Duodenal mucosa (tissue), 2 donors: ENCODE measurements at regions not wholly inside any gene's neighbourhood (a gene's known extent, or its start where the extent isn't known, plus 50 kb on each side); places are given as distances from the start of the nearest gene placed in this dataset.
A peak's percentile ranks its signal among the peaks of the same experiment; 100 is the strongest.
"Not testable (repeated sequence)": the region's sequence is repeated elsewhere in the genome, so short reads cannot be mapped to it uniquely, and the experiment has no call there.

ENCODE experiments used
- H3K27ac ChIP-seq: one replicate; pipeline ENCODE4 v1.7.0; 2013; ENCODE audit warnings: low read depth, low read length
- H3K27me3 ChIP-seq, 2 donors: one replicate each; pipeline ENCODE4 v1.7.0; 2013; ENCODE audit warnings: low read length in 2 of 2, control low read depth in 1 of 2; ENCODE audit not compliant: insufficient read depth in 2 of 2, control insufficient read depth in 1 of 2
- H3K36me3 ChIP-seq, 2 donors: one replicate each; pipeline ENCODE4 v1.7.0; 2013; ENCODE audit warnings: low read length in 2 of 2, control low read depth in 1 of 2; ENCODE audit not compliant: insufficient read depth in 2 of 2, control insufficient read depth in 1 of 2
- H3K4me1 ChIP-seq, 2 donors: one replicate each; pipeline ENCODE4 v1.7.0; 2013; ENCODE audit warnings: low read length in 2 of 2, control low read depth in 1 of 2; ENCODE audit not compliant: insufficient read depth in 2 of 2, control insufficient read depth in 1 of 2
- H3K4me3 ChIP-seq, 2 donors: one replicate each; pipeline ENCODE4 v1.7.0; 2013; ENCODE audit warnings: low read length in 2 of 2, low read depth in 1 of 2
- H3K9ac ChIP-seq, 2 donors: one replicate each; pipeline ENCODE4 v1.7.0; 2013; ENCODE audit warnings: low read length in 2 of 2, low read depth in 1 of 2
- H3K9me3 ChIP-seq, 2 donors: one replicate each; pipeline ENCODE4 v1.7.0; 2013; ENCODE audit warnings: low read length in 2 of 2, control low read depth in 1 of 2; ENCODE audit not compliant: control insufficient read depth in 1 of 2

DNA sequence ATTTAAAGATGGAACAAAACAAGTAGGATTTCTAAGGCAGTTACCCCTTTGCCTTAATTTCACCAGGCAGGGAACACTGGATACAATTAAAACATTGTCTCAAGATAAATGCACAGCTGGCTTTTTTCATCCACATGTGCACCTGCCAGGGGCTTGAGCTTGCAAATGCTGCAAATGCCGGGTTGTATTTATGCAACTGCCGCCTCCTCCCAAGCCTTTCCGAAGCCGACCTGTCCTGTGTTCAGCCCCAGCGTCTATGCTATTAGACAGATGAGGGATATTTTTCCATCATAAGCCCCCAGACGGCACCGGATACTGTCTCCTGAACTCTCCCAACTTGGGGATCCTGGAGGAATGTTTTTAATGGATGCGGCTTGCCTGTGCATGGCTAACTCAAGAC, 251.6 kb downstream of the CRLF2 start:
- no peak overlapping the region for H3K9ac ChIP-seq
- no peaks in the 10 kb centered on the region for H3K36me3 ChIP-seq
- H3K27me3 ChIP-seq, result no peaks in the 10 kb centered on the region
- H3K27ac ChIP-seq, result no peak overlapping the region
- H3K9me3 ChIP-seq, result peaks cover 3 to 13% of the 10 kb centered on the region in 2 donors
- H3K4me1 ChIP-seq, result no peaks in the 10 kb centered on the region
- H3K4me3 ChIP-seq, result no peak overlapping the region

- no peaks in the 10 kb centered on the region for H3K27me3 ChIP-seq
- no peak overlapping the region for H3K9ac ChIP-seq
- no peaks in the 10 kb centered on the region for H3K4me1 ChIP-seq
- no peaks in the 10 kb centered on the region for H3K36me3 ChIP-seq
- H3K4me3 ChIP-seq, result no peak overlapping the region
- H3K27ac ChIP-seq, result no peak overlapping the region
- H3K9me3 ChIP-seq, result peaks cover 12 to 25% of the 10 kb centered on the region in 2 donors
Measured at GRCh38 chrX:959595-959994, 252.9 kb downstream of the CRLF2 start.

DNA sequence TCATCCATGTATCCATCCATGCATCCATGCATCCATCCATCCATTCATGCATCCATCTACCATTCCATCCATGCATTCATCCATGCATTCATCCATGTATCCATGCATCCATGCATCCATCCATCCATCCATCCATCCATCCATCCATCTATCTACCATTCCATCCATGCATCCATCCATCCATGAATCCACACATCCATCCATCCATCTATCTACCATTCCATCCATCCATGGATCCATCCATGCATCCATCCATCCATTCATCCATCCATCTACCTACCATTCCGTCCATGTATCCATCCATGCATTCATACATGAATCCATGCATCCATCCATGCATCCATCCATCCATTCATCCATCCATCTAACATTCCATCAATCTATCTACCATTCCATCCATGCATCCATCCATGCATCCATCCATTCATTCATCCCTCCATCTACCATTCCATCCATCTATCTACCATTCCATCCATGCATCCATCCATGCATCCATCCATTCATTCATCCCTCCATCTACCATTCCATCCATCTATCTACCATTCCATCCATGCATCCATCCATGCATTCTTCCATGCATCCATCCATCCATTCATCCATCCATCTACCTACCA, 257.2 kb downstream of the CRLF2 start:
- not testable (repeated sequence) for H3K27ac ChIP-seq, H3K27me3 ChIP-seq, H3K9ac ChIP-seq, H3K36me3 ChIP-seq, H3K4me1 ChIP-seq
- peaks cover 21 to 43% of the 10 kb centered on the region in 2 donors for H3K9me3 ChIP-seq
- peak overlapping the region in 1 of 2 donors; percentile 9 for H3K4me3 ChIP-seq

GRCh38 chrX:953879-954482, 258.5 kb downstream of the CRLF2 start:
- no peaks in the 10 kb centered on the region for H3K27me3 ChIP-seq
- no peaks in the 10 kb centered on the region for H3K4me1 ChIP-seq
- peaks cover 21 to 43% of the 10 kb centered on the region in 2 donors for H3K9me3 ChIP-seq
- no peak overlapping the region for H3K27ac ChIP-seq
- H3K36me3 ChIP-seq, result no peaks in the 10 kb centered on the region
- H3K9ac ChIP-seq, result no peak overlapping the region
- no peak overlapping the region for H3K4me3 ChIP-seq

- H3K4me3 ChIP-seq, result no peak overlapping the region
- H3K27ac ChIP-seq, result no peak overlapping the region
- no peak overlapping the region for H3K9ac ChIP-seq
- H3K4me1 ChIP-seq, result no peaks in the 10 kb centered on the region
- no peaks in the 10 kb centered on the region for H3K36me3 ChIP-seq
- no peaks in the 10 kb centered on the region for H3K27me3 ChIP-seq
- H3K9me3 ChIP-seq, result peaks cover 24 to 43% of the 10 kb centered on the region in 2 donors
Measured at GRCh38 chrX:952816-953215, 259.6 kb downstream of the CRLF2 start.

DNA sequence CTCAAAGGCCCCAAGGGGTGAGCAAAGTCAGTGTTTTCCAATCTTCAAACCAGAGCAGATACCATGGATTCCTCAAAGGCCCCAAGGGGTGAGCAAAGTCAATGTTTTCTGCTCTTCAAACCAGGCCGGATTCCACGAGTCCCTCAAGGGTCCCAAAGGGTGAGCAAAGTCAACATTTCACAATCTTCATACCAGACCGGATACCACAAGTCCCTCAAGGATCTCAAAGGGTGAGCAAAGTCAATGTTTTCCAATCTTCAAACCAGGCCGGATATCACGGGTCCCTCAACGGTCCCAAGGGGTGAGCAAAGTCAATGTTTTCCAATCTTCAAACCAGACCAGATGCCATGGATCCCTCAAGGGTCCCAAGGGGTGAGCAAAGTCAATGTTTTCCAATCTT, 265.2 kb downstream of the CRLF2 start:
- not testable (repeated sequence) for H3K27ac ChIP-seq, H3K4me1 ChIP-seq, H3K9ac ChIP-seq, H3K4me3 ChIP-seq, H3K36me3 ChIP-seq, H3K27me3 ChIP-seq
- peaks cover 11 to 26% of the 10 kb centered on the region in 2 donors for H3K9me3 ChIP-seq

- no peak overlapping the region for H3K4me3 ChIP-seq
- H3K9ac ChIP-seq, result no peak overlapping the region
Measured at GRCh38 chrX:943035-943434, 269.4 kb downstream of the CRLF2 start.

DNA sequence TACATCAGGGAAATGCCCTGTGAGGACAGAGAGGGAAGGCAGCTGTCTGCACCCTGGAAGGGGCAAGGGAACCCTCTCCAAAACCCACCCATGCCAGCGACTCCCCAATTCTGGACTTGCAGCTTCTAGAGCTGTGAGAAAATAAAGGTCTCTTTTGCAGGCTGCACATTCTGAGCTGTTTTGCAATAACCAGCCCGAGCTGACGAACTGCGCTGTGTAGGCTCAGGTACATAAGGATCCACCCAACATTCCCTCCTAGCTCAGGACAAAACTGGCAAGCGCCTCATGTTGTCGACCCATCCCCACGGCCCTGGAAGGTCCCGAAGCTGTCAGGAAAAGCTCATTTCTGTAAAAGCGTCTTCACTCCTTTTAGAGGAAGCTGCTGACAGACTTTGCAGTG, 271.8 kb downstream of the CRLF2 start:
- Histone ChIP-seq H3K9me3 (peaks cover 3 to 10% of the 10 kb centered on the region in 2 donors), H3K36me3 (no peaks in the 10 kb centered on the region), H3K9ac (no peak overlapping the region), H3K4me3 (no peak overlapping the region), H3K4me1 (no peaks in the 10 kb centered on the region), H3K27ac (no peak overlapping the region), H3K27me3 (no peaks in the 10 kb centered on the region)

More at GRCh38 chrX:943035-943434, 269.4 kb downstream of the CRLF2 start:
- Histone ChIP-seq H3K27ac (no peak overlapping the region), H3K9me3 (peaks cover 14 to 21% of the 10 kb centered on the region in 2 donors), H3K36me3 (no peaks in the 10 kb centered on the region), H3K4me1 (no peaks in the 10 kb centered on the region), H3K27me3 (no peaks in the 10 kb centered on the region)

- Histone ChIP-seq H3K9me3 (peaks cover 0 to 7% of the 10 kb centered on the region in 2 donors), H3K4me3 (no peak overlapping the region), H3K4me1 (no peaks in the 10 kb centered on the region), H3K27me3 (no peaks in the 10 kb centered on the region), H3K9ac (no peak overlapping the region), H3K27ac (no peak overlapping the region), H3K36me3 (no peaks in the 10 kb centered on the region)
Measured at GRCh38 chrX:936979-937769, 275.3 kb downstream of the CRLF2 start.

GRCh38 chrX:933611-934010, 278.8 kb downstream of the CRLF2 start:
- no peaks in the 10 kb centered on the region for H3K36me3 ChIP-seq
- peaks cover 4 to 5% of the 10 kb centered on the region in 2 donors for H3K9me3 ChIP-seq
- no peak overlapping the region for H3K27ac ChIP-seq
- no peaks in the 10 kb centered on the region for H3K27me3 ChIP-seq
- H3K9ac ChIP-seq, result no peak overlapping the region
- no peak overlapping the region for H3K4me3 ChIP-seq
- no peaks in the 10 kb centered on the region for H3K4me1 ChIP-seq
